Pulmonary artery endothelial cell (primary cell): ENCODE measurements at regions not wholly inside any gene's neighbourhood (a gene's known extent, or its start where the extent isn't known, plus 50 kb on each side); places are given as distances from the start of the nearest gene placed in this dataset.

Experiments used
- DNase-seq: peaks from one replicate; pipeline ENCODE4 v3.0.0-alpha.2; 2011; ENCODE audit warnings: low read depth, low spot score

GRCh38 chr12:92502417-92503028, 200.3 kb upstream of the PLEKHG7 start:
- no peak for DNase-seq

GRCh38 chr12:92496790-92497189, 206.0 kb upstream of the PLEKHG7 start:
- DNase-seq: no peak

GRCh38 chr12:92495108-92495507, 207.7 kb upstream of the PLEKHG7 start:
- no peak for DNase-seq

- no peak for DNase-seq
Observed at GRCh38 chr12:92493816-92494215, 209.0 kb upstream of the PLEKHG7 start.

- no peak for DNase-seq
Observed at GRCh38 chr12:92492995-92493394, 209.8 kb upstream of the PLEKHG7 start.

GRCh38 chr12:92492291-92492690, 210.5 kb upstream of the PLEKHG7 start:
- no peak for DNase-seq

- no peak for DNase-seq
Observed at GRCh38 chr12:92489781-92490180, 213.0 kb upstream of the PLEKHG7 start.

GRCh38 chr12:92488735-92489134, 214.1 kb upstream of the PLEKHG7 start:
- no peak for DNase-seq

- no peak for DNase-seq
Observed at GRCh38 chr12:92487138-92487485, 215.7 kb upstream of the PLEKHG7 start.

GRCh38 chr12:92486443-92487137, 216.2 kb upstream of the PLEKHG7 start:
- DNase-seq: no peak

- peak; percentile 19 for DNase-seq
Observed at GRCh38 chr12:92485351-92486348, 217.1 kb upstream of the PLEKHG7 start.

GRCh38 chr12:92482599-92482998, 220.2 kb upstream of the PLEKHG7 start:
- DNase-seq: no peak

GRCh38 chr12:92481066-92481465, 221.7 kb upstream of the PLEKHG7 start:
- DNase-seq: no peak

GRCh38 chr12:92478692-92479091, 224.1 kb upstream of the PLEKHG7 start:
- DNase-seq: peak; percentile 26

- DNase-seq: no peak
Observed at GRCh38 chr12:92476844-92477243, 225.9 kb upstream of the PLEKHG7 start.

- DNase-seq: no peak
Observed at GRCh38 chr12:92473564-92473963, 229.2 kb upstream of the PLEKHG7 start.

GRCh38 chr12:92472201-92472600, 230.6 kb upstream of the PLEKHG7 start:
- DNase-seq: no peak

- no peak for DNase-seq
Observed at GRCh38 chr12:92471551-92471950, 231.2 kb upstream of the PLEKHG7 start.

- DNase-seq: no peak
Observed at GRCh38 chr12:92470608-92471021, 232.2 kb upstream of the PLEKHG7 start.

GRCh38 chr12:92469837-92470236, 233.0 kb upstream of the PLEKHG7 start:
- no peak for DNase-seq

GRCh38 chr12:92468358-92469020, 234.3 kb upstream of the PLEKHG7 start:
- no peak for DNase-seq

GRCh38 chr12:92467886-92468285, 234.9 kb upstream of the PLEKHG7 start:
- no peak for DNase-seq
